HG03565 (cell line): ENCODE measurements at regions not wholly inside any gene's neighbourhood (a gene's known extent, or its start where the extent isn't known, plus 50 kb on each side); places are given as distances from the start of the nearest gene placed in this dataset.
A peak's percentile ranks its signal among the peaks of the same experiment; 100 is the strongest.
"Not testable (repeated sequence)": the region's sequence is repeated elsewhere in the genome, so short reads cannot be mapped to it uniquely, and the experiment has no call there.

Source experiments
- ATAC-seq: cut with Tn5 transposase; IDR thresholded peaks from one replicate; pipeline ENCODE4 v1.9.1; 2021; ENCODE audit warnings: mild to moderate bottlenecking, moderate library complexity; ENCODE audit not compliant: unreplicated experiment

DNA sequence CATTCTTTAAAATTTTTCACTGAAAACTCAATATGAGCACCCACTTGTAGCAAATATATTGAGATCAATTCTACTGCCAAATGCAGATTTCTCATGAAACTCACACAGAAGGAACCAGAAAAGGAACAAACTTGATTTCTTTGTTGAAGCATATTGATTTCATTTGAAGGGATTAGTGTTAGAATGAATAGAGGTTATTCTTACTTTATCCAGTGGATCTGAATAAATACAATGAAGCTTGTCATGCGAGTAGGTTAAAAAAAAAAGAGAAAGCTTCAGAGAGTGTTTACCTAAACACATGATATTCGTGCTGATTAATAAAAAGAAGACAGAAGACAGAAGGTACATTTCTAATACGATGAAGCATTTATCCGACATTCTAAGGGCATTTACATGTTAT, 226.7 kb upstream of the ZSWIM2 start:
- no peak for ATAC-seq

DNA sequence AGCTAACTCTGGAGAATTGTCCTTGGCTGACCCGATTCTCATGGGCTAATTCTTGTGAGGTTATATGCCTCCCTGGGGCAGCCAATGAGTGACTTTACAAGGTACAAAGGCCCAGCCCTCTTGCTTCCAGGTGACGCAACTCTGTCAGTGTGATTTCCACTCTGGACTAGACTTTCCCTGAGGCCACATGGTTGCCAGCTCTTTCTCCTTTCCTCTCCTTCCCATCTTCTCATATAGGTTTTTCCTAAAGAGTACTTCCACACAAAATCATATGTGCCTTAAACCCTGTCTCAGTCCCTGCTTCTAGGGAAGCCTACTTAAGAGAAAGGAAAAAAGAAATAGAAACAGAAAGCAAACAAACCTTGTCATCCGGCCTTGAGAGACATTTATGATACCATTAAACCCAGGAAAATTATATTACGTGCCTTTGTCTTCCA, 226.2 kb upstream of the ZSWIM2 start:
- no peak for ATAC-seq

DNA sequence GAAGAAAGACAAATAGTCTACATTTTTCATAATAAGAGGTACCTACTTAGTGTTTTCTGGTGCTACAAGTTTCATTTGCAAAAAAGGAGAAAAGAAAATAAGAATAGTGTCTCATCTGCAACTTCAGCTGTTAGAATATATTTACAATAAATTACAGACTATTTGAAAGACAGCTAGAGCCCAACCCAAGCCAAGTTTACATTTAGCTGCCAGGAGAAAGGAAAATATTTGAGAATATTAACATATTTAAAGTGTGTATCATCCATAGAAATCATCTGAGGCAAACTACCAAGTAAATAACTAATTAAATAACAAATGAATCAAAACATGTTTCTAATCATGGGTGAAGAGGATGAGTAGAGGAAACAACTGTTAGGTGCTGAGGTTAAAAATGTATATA, 209.2 kb upstream of the ZSWIM2 start:
- no peak for ATAC-seq

DNA sequence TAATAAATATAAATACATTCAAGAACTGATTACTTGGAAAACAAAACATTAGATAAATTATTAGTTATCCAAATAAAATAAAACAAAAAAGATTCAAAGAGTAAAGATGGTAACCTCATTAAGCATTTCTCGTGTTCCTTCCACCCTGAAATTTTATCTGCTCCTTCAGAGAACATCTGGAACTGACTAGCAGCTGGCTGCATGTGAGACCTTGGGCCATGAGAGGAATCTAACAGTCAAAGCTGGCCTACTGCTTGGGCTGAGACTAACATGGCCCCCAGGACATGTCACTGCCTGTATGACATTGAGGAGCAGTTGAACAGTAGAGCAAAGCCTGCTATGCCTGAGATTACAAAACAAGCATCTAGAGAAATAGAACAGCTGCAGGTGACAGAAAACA, 208.5 kb upstream of the ZSWIM2 start:
- ATAC-seq: no peak

DNA sequence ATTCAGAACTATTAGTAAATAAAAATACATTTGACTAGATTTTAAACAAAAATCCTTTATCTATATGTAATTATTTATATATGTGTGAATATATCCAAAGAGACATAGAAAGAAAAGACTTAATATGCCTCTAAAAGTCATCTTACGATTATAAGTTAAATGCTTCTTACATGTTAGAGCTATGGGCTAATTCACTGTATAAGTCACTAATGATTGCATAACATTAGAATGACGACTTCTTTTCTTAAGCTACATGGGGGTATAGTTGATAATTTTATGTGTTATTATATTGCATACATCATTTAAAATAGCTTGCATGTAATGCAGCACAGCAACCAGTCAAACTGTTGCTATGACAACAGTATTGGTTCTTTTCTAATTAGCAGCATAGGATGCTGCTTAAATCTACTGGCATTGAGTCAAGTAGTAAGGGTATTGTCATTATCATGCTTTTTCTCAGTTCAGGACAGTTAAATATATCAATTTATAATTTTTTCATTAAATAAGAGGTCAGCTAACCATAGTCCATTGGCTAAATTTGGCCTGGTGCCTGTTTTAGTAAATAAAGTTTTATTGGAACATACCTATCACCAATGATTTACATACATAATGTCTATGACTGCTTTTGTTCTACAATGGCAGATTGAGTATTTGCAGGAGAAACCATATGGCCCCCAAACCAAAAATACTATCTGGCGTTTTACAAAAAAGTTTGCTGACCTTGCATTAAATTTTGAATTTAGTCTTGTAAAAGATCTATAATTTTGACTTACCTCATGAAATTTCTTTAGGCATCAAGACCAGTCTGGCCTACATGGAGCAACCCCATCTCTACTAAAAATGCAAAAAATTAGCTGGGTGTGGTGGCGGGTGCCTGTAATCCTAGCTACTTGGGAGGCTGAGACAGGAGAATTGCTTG, 207.7 kb upstream of the ZSWIM2 start:
- ATAC-seq: no peak

DNA sequence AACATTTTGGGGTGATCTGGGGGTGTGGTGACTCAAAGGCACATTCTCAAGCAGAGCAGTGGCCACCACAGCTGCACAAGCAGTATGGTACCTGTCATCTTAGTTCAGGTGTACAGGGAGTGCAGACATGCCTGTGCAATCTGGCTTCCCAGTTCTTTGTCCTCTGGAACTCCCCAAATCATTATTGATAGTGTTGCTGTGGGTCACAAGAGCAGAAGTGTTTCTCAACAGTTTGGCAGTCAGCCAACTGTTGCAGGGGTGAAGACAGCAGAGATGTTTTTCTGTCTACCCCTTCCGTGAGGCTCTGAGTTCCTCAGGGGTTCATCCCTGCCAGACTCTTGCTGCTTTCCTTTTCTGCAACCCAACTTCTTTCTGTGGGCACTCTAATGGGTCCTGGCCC, 206.5 kb upstream of the ZSWIM2 start:
- no peak for ATAC-seq

DNA sequence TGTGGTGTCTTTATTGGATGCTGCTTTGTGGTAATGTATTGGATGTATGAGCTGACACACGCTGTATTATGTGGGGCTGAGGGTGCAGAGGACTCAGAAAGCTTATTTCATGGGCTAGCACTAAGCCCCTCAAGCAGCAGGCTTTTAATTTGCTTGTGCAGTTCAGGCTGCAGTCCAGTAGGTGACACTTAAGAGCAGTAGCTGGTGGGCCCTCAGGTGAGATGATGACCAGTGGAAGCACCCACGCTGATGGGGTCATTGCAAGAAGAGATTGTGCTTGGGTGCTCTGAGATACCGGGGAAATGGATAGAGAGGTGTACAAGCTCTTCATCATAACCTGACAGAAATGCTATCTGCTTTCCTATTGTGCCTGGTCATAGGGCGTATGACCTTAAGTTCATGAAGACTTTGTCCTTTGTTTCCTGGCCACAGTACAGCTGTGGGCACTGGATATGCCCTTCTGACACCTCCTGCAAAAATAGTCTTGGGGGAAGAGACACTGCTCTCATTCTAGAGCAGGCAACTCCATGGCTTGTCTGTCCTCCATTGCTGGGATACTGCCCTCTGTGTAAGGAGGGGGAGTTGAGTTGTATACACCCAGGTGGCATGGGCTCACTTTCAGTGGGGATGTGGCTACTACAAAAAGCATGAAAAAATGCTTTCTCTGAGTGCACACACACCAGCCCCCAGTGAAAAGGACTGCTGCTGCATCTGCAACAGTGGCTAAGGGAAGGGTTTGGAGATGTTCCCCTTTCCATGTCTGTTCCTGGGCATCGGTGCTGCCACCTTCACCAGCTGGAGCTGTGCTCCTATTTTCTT, 205.7 kb upstream of the ZSWIM2 start:
- no peak for ATAC-seq

DNA sequence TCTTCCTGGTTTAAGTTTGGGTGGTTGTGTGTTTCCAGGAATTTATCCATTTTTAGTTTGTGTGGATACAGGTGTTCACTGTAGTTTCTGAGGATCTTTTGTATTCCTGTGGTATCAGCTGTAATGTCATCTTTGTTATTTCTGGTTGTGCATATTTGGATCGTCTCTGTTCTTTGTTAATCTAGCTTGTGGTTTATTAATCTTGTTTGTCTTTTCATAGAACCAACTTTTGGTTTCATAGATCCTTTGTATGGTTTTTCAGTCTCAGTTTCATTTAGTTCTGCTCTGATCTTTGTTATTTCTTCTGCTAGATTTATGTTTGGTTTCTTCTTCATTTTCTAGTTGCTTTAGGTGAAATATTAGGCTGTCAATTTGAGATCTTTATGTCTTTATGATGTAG, 202.4 kb upstream of the ZSWIM2 start:
- ATAC-seq: peak; percentile 91

DNA sequence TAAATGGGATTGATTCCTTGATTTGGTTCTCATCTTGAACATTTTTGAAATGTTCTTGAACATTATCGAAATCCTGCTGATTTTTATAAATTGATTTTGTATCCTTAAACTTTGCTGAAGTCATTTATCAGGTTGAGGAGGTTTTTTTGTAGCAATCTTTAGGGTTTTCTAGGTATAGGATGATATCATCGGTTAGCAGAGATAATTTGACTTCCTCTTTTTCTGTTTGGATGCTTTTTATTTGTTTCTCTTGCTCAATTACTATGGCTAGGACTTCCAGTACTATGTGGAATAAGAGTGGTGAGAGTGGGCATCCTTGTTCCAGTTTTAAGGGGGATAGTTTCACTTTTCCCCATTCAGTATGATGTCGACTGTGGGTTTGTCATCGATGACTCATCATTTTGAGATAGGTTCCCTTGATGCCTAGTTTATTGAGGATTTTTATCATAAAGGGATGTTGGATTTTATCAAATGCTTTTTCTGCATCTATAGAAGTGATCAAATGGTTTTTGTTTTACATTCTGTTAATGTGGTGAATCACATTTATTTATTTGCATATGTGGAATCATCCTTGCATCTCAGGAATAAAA, 201.5 kb upstream of the ZSWIM2 start:
- no peak for ATAC-seq

DNA sequence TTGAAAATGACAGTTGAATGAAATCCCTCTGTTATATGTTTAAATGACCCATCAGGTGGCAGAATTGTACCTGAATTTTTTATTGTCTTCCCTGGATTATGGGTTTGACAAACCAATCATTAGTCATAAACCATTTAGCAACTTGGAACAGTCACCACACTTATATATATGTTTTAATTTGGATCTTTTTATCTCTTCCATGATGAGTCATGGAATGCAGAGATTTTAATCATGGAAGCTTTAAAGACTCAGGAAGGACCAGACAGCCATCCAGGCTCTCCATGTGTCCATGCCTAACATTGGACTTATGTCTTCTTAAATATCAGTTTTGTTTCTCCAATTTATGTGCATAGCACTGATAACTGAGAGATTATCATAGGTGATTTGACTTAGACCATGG, 188.3 kb upstream of the ZSWIM2 start:
- no peak for ATAC-seq

DNA sequence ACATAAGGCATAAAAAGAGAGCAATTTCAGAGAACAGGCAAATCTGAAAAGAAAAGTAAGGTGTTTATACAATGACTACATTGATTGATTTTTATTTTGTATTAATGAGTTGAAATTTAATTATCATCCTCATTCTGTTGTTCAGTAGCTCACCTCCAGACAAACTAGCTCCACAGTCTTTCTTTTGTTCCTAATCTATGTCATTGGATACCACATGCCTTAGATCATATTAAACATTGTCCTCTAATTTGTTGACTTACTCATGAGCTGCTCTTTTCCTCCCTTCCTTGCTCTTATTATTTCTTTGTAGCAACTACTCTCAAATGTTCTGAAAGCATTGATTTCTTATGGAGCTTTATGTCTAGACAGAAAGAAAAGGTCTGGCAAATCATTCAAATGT, 185.5 kb upstream of the ZSWIM2 start:
- no peak for ATAC-seq

DNA sequence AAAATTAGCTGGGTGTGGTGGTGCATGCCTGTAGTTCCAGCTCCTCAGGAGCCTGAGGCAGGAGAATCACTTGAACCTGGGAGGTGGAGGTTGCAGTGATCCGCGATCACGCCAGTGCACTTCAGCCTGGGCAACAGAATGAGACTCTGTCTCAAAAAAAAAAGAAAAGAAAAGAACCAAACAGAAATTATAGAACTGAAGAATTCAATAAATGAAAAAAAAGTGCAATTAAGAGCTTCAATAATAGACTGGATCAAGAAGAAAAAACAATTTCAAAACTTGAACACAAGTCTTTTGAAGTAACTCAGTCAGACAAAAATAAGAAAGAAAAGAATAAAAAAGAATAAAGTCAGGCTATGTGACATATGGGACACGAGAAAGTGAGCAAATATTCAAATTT, 175.8 kb upstream of the ZSWIM2 start:
- no peak for ATAC-seq

DNA sequence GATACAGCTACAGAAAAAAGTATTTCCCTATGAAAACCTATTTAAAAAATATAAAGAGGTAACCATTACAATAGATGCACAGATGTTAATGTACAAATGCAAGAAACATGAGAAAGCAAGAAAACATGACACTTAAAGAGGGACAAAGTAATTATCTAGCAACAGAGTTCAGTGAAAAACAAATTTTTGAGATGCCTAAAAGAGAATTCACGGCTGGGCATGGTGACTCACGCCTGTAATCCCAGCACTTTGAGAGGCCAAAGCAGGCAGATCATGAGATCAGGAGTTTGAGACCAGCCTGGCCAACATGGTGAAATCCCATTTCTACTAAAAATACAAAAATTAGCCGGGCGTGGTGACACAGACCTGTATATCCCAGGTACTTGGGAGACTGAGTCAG, 175.0 kb upstream of the ZSWIM2 start:
- not testable (repeated sequence) for ATAC-seq

DNA sequence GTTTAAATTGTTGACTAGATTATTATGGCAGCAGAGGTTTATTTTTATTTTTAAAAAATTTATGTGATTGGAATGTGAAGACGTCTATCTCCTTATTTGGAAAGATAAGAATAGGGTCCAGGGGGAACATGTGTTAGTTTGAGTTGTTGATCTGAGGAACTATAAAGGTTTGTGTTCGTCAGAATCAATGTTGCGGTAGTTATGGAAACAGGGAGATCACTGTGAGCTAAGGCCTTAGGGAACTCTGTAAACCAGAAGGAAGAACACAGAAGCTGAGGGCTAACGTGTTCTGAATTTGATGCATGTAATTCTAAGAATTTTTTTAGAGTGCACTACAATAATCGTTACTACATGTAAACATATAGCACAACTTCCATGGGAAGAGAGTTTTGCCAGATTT, 168.5 kb upstream of the ZSWIM2 start:
- no peak for ATAC-seq

DNA sequence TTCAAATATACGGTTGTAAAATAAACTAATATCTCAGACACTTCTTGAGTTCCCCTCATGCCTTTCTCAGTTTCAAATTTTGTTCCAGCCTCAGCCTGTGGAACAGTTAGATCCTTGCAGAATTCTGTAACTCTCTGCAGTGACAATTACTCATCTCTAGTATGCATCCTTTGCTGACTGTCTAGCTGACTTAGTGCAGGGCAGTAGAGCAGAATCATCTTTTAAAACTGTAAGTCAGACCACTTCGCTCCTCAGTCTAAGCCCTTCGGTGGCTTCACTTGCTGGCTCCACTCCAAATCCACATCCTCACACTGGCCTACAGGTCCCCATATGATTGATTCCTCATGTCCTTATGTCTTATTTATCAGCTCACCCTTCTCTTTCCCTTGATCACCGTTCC, 164.1 kb upstream of the ZSWIM2 start:
- no peak for ATAC-seq

DNA sequence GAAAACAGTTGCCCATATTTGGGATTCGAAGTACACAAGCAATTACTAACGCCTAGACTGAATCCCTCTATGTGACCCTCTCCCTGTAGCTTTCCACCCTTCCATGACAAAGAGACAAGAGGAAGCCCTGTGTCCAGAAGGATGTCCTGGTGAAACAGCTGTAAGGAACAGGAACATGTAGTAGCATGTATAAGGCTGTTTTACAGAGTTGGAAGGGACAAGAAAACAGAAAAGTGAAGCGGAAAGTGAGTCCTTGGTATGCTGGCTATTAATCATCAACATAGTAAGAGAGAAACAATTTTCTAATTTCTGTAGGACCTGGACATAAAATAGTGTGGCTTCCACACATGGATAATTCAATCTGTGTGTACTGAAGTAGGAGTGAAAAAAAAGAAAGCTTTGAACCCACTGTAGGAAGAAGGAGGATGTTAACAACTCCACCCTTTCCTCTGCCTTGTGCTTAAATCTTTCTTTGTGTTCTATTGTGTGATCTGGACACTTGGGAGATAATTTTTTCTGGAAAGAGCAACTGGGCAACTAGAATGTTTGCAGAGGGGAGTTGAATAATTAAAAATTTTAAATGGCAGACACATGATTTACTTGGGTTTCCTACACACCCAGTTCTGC, 162.3 kb upstream of the ZSWIM2 start:
- no peak for ATAC-seq

DNA sequence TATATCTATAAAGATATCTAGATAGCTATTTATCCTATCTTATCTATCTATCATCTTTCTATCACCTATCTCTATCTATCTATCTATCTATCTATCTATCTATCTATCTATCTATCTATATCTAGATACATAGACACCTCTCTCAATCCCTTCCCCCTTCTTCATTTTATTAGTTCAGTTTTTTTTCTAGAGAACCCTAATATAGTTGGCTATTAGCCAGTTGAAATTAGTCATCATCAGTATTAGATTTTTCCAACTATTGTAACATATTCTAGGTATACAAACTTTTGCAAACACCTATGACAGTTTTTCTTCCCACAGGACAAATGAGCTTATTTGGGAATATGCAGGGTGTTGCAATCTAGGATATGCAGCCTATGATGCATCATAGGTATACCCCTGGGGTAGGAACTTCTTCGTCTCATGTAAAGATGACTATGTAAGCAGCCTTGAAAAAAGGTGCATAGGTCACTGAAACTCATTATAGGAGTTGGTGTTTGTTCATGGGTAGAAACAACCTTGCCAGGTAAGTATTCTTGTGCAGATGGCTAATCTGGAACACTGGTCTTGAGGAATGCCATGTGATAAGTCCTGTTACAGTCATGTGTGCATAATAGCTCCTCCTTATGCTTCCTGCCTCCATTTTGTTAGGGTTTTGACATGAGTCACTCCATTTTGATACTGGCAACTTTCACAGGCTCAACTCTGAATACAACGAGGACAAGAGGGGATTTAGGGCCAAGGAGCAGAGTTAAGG, 160.7 kb upstream of the ZSWIM2 start:
- no peak for ATAC-seq

DNA sequence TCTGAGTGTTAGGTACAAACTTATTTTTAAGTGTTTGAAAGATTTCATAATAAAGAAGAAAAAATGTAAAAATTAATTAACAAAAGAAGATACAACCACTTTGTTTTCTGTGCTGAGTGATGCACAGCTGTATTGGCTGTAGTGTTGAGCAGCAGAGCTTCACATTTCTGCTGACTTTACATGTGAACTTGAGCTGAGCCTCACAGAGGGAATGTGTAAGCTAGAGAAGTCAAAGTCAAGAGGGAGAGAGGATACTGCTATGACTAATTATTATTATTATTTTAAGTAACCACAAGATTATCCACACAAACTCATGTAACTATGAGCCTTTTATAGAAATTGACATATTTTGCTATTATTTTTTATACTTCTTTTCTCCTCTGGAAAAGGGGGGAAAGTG, 159.1 kb upstream of the ZSWIM2 start:
- no peak for ATAC-seq

DNA sequence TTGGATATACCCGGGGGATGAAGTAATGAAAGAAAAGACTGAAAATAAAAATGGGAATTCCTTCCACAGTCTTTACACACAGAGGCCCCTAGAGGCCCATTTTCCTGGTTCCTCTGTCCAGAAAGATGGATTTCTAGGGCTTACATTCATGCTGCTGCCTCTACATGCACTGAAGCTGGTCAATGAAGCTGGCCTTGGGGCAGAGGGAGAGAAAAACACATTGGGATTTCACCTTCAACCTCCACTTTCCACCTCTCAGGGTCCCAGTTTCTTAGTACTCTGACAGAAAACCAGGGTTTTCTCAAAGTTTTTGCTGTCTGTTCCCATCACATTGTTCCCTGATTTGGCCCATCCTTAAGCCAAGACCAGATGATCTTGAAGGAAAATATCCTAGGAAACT, 154.6 kb upstream of the ZSWIM2 start:
- ATAC-seq: no peak

DNA sequence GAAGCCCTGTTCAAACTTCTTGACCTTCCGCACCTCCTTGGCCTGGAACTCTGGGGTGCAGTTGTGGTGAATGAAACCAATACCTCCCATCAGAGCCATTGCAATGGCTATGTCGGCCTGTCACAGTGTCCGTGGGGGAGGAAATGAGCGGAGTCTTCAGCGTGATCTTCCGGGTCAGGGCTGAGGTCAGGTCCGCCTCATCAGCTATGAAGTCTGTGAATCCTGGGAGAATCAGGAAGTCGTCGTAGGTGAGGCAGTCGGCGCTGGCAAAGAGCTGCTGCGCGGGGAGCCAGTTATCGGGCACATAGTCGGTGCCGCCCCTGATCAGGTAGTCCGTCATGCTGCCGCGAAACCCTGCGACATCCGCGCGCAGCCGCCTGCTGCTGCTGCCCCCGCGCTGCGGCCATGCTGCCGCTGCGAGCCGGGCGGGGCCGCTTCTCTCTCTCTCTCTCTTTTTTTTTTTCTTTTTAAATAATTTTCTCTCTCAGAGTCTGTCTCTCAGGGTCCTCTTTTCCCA, 154.1 kb upstream of the ZSWIM2 start:
- ATAC-seq: no peak
